HCT116 (cell line): ENCODE measurements at regions not wholly inside any gene's neighbourhood (a gene's known extent, or its start where the extent isn't known, plus 50 kb on each side); places are given as distances from the start of the nearest gene placed in this dataset.

Experiments used
- ATAC-seq: fragments of 200-7000 bp; cut with Tn5 transposase; 2 replicates; pipeline ENCODE4 v1.9.1; 2020; ENCODE audit warnings: mild to moderate bottlenecking, moderate library complexity
- BruUV-seq: library from RNA; stranded (reverse); fragments of 400-500 nt; replicated peaks from 2 replicates; lab custom pipeline; 2021; lab: Mats Ljungman, UMichigan
- CTCF ChIA-PET: fragments of 300-600 bp; sonication (Branson Sonifier 250); formaldehyde crosslinking; loops from one replicate; lab custom pipeline; 2021; ENCODE audit warnings: antibody characterized with exemption; lab: Charles Lee
- POLR2A ChIA-PET: fragments of 300-600, 350-600 bp; sonication (Branson Sonifier 250); formaldehyde crosslinking; loops from one replicate; lab custom pipeline; 2021; ENCODE audit warnings: antibody characterized with exemption; lab: Charles Lee
- RAD21 ChIA-PET, 2 experiments: fragments of 300-600 bp; sonication (Branson Sonifier 250); formaldehyde crosslinking; loops; one replicate each; lab custom pipeline; 2023; ENCODE audit warnings: low total read pairs in 2 of 2; ENCODE audit not compliant: uncharacterized antibody in 2 of 2, unreplicated experiment in 2 of 2, low non-redundant PET in 1 of 2; lab: Charles Lee
- DNase-seq: peaks from one replicate; pipeline ENCODE4 v3.0.0-alpha.2; 2010; ENCODE audit warnings: low read depth, low spot score
- H2AFZ ChIP-seq: fragments of 200-600 bp; shearing (Covaris generic), sonication (generic); 2 replicates; pipeline ENCODE4 v1.6.1; 2017; ENCODE audit warnings: low read depth, mixed run types, mixed read lengths, antibody characterized with exemption, low read length; ENCODE audit not compliant: poor library complexity, severe bottlenecking
- H3K27ac ChIP-seq: 2 replicates; pipeline ENCODE4 v1.5.1; 2012; ENCODE audit warnings: low read depth, low read length
- H3K27me3 ChIP-seq: fragments of 200-600 bp; sonication (generic); 2 replicates; pipeline ENCODE4 v1.6.1; 2016; ENCODE audit warnings: mixed run types, low read length, mixed read lengths; ENCODE audit not compliant: insufficient read depth
- H3K36me3 ChIP-seq, 2 experiments: fragments of 200-500 bp in 1 of 2; fragments of 200-600 bp in 1 of 2; sonication (Bioruptor generic) in 1 of 2; sonication (generic) in 1 of 2; 2 replicates each; pipeline versions ENCODE4 v1.5.1 to v1.6.1; 2014 to 2016; ENCODE audit warnings: low read length in 2 of 2, inconsistent platforms in 1 of 2, mixed read lengths in 1 of 2, mixed run types in 1 of 2; ENCODE audit not compliant: insufficient read depth in 2 of 2, control insufficient read depth in 1 of 2
- H3K4me1 ChIP-seq, 2 experiments: fragments of 200-600 bp in 1 of 2; sonication (generic) in 1 of 2; 2 replicates each; pipeline versions ENCODE4 v1.5.1 to v1.6.1; 2012 to 2017; ENCODE audit warnings: low read length in 2 of 2, inconsistent platforms in 1 of 2, mild to moderate bottlenecking in 1 of 2, mixed read lengths in 1 of 2, mixed run types in 1 of 2, moderate library complexity in 1 of 2; ENCODE audit not compliant: insufficient read depth in 2 of 2, control insufficient read depth in 1 of 2
- H3K4me2 ChIP-seq: fragments of 200-600 bp; sonication (generic); 2 replicates; pipeline ENCODE4 v1.6.1; 2017; ENCODE audit warnings: mixed run types, low read length, mixed read lengths
- H3K4me3 ChIP-seq, 2 experiments: fragments of 200-600 bp in 1 of 2; sonication (generic) in 1 of 2; replicated peaks in 1 of 2; 2 replicates each; pipeline ENCODE4 v1.5.1; 2011 to 2016; ENCODE audit warnings: low read length in 2 of 2, control low read depth in 1 of 2, low read depth in 1 of 2, mild to moderate bottlenecking in 1 of 2, mixed read lengths in 1 of 2, mixed run types in 1 of 2
- H3K79me2 ChIP-seq: fragments of 200-600 bp; sonication (generic); 2 replicates; pipeline ENCODE4 v1.6.1; 2017; ENCODE audit warnings: mild to moderate bottlenecking, mixed run types, low read length, moderate library complexity, mixed read lengths; ENCODE audit not compliant: insufficient read depth
- H3K9ac ChIP-seq: fragments of 200-600 bp; sonication (generic); 2 replicates; pipeline ENCODE4 v1.6.1; 2016; ENCODE audit warnings: low read length, mixed read lengths
- H3K9me2 ChIP-seq: fragments of 200-600 bp; sonication (generic), shearing (Covaris generic); 2 replicates; pipeline ENCODE4 v1.6.1; 2017; ENCODE audit warnings: mixed run types, mild to moderate bottlenecking, moderate library complexity; ENCODE audit not compliant: insufficient read depth
- H3K9me3 ChIP-seq, 2 experiments: fragments of 200-500 bp in 1 of 2; fragments of 200-600 bp in 1 of 2; sonication (Bioruptor generic) in 1 of 2; sonication (generic) in 1 of 2; 2 replicates each; pipeline ENCODE4 v1.6.1; 2014 to 2017; ENCODE audit warnings: low read length in 2 of 2, mixed read lengths in 2 of 2, inconsistent platforms in 1 of 2, low read depth in 1 of 2, mild to moderate bottlenecking in 1 of 2, mixed run types in 1 of 2, moderate library complexity in 1 of 2; ENCODE audit not compliant: control insufficient read depth in 1 of 2, insufficient read depth in 1 of 2
- H4K20me1 ChIP-seq: fragments of 200-600 bp; sonication (generic), shearing (Covaris generic); 2 replicates; pipeline ENCODE4 v1.6.1; 2017; ENCODE audit warnings: mixed run types, mild to moderate bottlenecking, moderate library complexity; ENCODE audit not compliant: insufficient read depth
- CEBPB ChIP-seq: IDR thresholded peaks from 2 replicates; pipeline ENCODE4 v1.6.1; 2012; ENCODE audit warnings: low read depth
- CTCF ChIP-seq, 3 experiments: fragments of 200-600 bp in 1 of 3; sonication (generic) in 1 of 3; IDR thresholded peaks in 2 of 3; conservative IDR thresholded peaks in 1 of 3; 2 replicates each; pipeline ENCODE4 v1.5.1; 2012 to 2017; ENCODE audit warnings: low read depth in 2 of 3, low read length in 2 of 3, antibody characterized with exemption in 1 of 3, borderline replicate concordance in 1 of 3, control low read depth in 1 of 3, mild to moderate bottlenecking in 1 of 3, mixed read lengths in 1 of 3, mixed run types in 1 of 3, moderate library complexity in 1 of 3; ENCODE audit not compliant: insufficient read depth in 1 of 3
- EGR1 ChIP-seq: IDR thresholded peaks from 2 replicates; pipeline ENCODE4 v1.6.1; 2012; ENCODE audit warnings: low read depth
- ELF1 ChIP-seq: IDR thresholded peaks from 2 replicates; pipeline ENCODE4 v1.6.1; 2012; ENCODE audit warnings: low read depth, borderline replicate concordance
- POLR2AphosphoS5 ChIP-seq: IDR thresholded peaks from 2 replicates; pipeline ENCODE4 v1.6.1; 2011; ENCODE audit warnings: mild to moderate bottlenecking, low read depth, low read length, moderate library complexity
- RAD21 ChIP-seq: IDR thresholded peaks from 2 replicates; pipeline ENCODE4 v1.6.1; 2012; ENCODE audit warnings: low read depth, mild to moderate bottlenecking
- SP1 ChIP-seq: IDR thresholded peaks from 2 replicates; pipeline ENCODE4 v1.6.1; 2012; ENCODE audit warnings: low read depth
- SRF ChIP-seq: IDR thresholded peaks from 2 replicates; pipeline ENCODE4 v1.6.1; 2012; ENCODE audit warnings: low read depth
- TCF7L2 ChIP-seq: IDR thresholded peaks from 2 replicates; pipeline ENCODE4 v1.7.0; 2011; ENCODE audit warnings: borderline replicate concordance, inconsistent platforms; ENCODE audit not compliant: insufficient read depth, insufficient read length; ENCODE audit errors: extremely low read depth
- ZBTB33 ChIP-seq: IDR thresholded peaks from 2 replicates; pipeline ENCODE4 v1.6.1; 2011; ENCODE audit warnings: mild to moderate bottlenecking, low read length, moderate library complexity; ENCODE audit not compliant: insufficient replicate concordance; ENCODE audit errors: extremely low read depth
- intact Hi-C: fragments of 100-400 bp; cut with micrococcal nuclease; formaldehyde crosslinking; loops from 2 replicates; pipeline ENCODE4 v1.10.0; 2022

- H3K79me2 ChIP-seq, result no peaks in the 10 kb centered on the region
- no peaks in the 10 kb centered on the region for H3K27me3 ChIP-seq
- no peak for DNase-seq
- intact Hi-C loops, result no loop called here
- POLR2A ChIA-PET, result no interaction called here
- no peak overlapping the region for H2AFZ ChIP-seq
- no peak overlapping the region for H3K27ac ChIP-seq
- no peak overlapping the region for H3K4me3 ChIP-seq
- CTCF ChIA-PET, result no interaction called here
- H3K9me3 ChIP-seq, result no peaks in the 10 kb centered on the region
- H3K4me2 ChIP-seq, result no peak overlapping the region
- no TSS peak for BruUV-seq
- no peaks in the 10 kb centered on the region for H3K9me2 ChIP-seq
- TF ChIP-seq ELF1, result no peak
- no peak for TF ChIP-seq TCF7L2
- no peak for TF ChIP-seq EGR1
- no peak for TF ChIP-seq ZBTB33
- no peak for TF ChIP-seq CEBPB
- TF ChIP-seq, all 23 proteins: peak for 0
- no peak for ATAC-seq
- no peaks in the 10 kb centered on the region for H4K20me1 ChIP-seq
- no peaks in the 10 kb centered on the region for H3K36me3 ChIP-seq
- peaks cover 11 to 25% of the 10 kb centered on the region in 2 experiments; a peak in 3 of 4 replicates for H3K4me1 ChIP-seq
- H3K9ac ChIP-seq, result no peak overlapping the region
- RAD21 ChIA-PET, result no interaction called here
Observed at GRCh38 chr4:145302725-145303124, 122.3 kb upstream of the OTUD4 start.

GRCh38 chr4:145301386-145302080, 121.1 kb upstream of the OTUD4 start:
- DNase-seq, result no peak
- POLR2A ChIA-PET, result no interaction called here
- H3K9me3 ChIP-seq, result no peaks in the 10 kb centered on the region
- RAD21 ChIA-PET, result no interaction called here
- CTCF ChIA-PET, result no interaction called here
- TF ChIP-seq SRF (no peak), RAD21 (no peak), CTCF (IDR thresholded peaks at IDR 0.05 in 2 of 3, conservative IDR thresholded peaks at IDR 0.05 in 1 of 3; ENCODE audit: borderline replicate concordance in 1 of 3, insufficient read depth in 1 of 3, low read depth in 2 of 3, low read length in 2 of 3) (no peak), POLR2AphosphoS5 (no peak), SP1 (no peak)
- TF ChIP-seq, all 23 proteins: peak for 0
- no peak overlapping the region for H3K4me3 ChIP-seq
- no peak overlapping the region for H3K27ac ChIP-seq
- H4K20me1 ChIP-seq, result no peaks in the 10 kb centered on the region
- H3K4me2 ChIP-seq, result no peak overlapping the region; the same call in 1 of the 2 replicates
- intact Hi-C loops, result no loop called here
- no peak overlapping the region for H3K9ac ChIP-seq
- no TSS peak for BruUV-seq
- no peaks in the 10 kb centered on the region for H3K36me3 ChIP-seq
- no peak for ATAC-seq
- no peaks in the 10 kb centered on the region for H3K9me2 ChIP-seq
- H3K4me1 ChIP-seq, result peaks cover 11 to 25% of the 10 kb centered on the region in 2 experiments; a peak in 3 of 4 replicates
- H2AFZ ChIP-seq, result no peak overlapping the region
- H3K27me3 ChIP-seq, result no peaks in the 10 kb centered on the region
- H3K79me2 ChIP-seq, result no peaks in the 10 kb centered on the region
